Ishikawa (cell line): ENCODE measurements at regions not wholly inside any gene's neighbourhood (a gene's known extent, or its start where the extent isn't known, plus 50 kb on each side); places are given as distances from the start of the nearest gene placed in this dataset.

Experiments
- CEBPB ChIP-seq: IDR thresholded peaks from 2 replicates; pipeline ENCODE4 v1.6.1; 2012
- CREB1 ChIP-seq: IDR thresholded peaks from 2 replicates; pipeline ENCODE4 v1.6.1; 2012; ENCODE audit warnings: low read depth
- EGR1 ChIP-seq: IDR thresholded peaks from 2 replicates; pipeline ENCODE4 v1.6.1; 2012
- EP300 ChIP-seq: IDR thresholded peaks from 2 replicates; pipeline ENCODE4 v1.6.1; 2012; ENCODE audit warnings: borderline replicate concordance
- FOXM1 ChIP-seq: IDR thresholded peaks from 2 replicates; pipeline ENCODE4 v1.6.1; 2012; ENCODE audit warnings: low read depth, borderline replicate concordance
- REST ChIP-seq: IDR thresholded peaks from 2 replicates; pipeline ENCODE4 v1.6.1; 2012; ENCODE audit warnings: low read depth, mild to moderate bottlenecking
- TAF1 ChIP-seq: IDR thresholded peaks from 2 replicates; pipeline ENCODE4 v1.6.1; 2012; ENCODE audit warnings: low read depth, mild to moderate bottlenecking
- TF ChIP-seq, protein P1 (sequence below): IDR thresholded peaks from 2 replicates; pipeline ENCODE4 v1.6.1; 2012
- TF ChIP-seq, protein P2 (sequence below): IDR thresholded peaks from 2 replicates; pipeline ENCODE4 v1.6.1; 2012

GRCh38 chr3:104614564-104614963, 752.1 kb upstream of the ALCAM start:
- TF ChIP-seq CREB1 (no peak), EGR1 (no peak), EP300 (no peak), REST (no peak), TAF1 (no peak), FOXM1 (no peak), CEBPB (no peak)
- TF ChIP-seq, protein P1, sequence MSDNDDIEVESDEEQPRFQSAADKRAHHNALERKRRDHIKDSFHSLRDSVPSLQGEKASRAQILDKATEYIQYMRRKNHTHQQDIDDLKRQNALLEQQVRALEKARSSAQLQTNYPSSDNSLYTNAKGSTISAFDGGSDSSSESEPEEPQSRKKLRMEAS, result no peak
- TF ChIP-seq, protein P2, sequence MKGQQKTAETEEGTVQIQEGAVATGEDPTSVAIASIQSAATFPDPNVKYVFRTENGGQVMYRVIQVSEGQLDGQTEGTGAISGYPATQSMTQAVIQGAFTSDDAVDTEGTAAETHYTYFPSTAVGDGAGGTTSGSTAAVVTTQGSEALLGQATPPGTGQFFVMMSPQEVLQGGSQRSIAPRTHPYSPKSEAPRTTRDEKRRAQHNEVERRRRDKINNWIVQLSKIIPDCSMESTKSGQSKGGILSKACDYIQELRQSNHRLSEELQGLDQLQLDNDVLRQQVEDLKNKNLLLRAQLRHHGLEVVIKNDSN, result no peak
